CD14-positive monocyte (primary cell): ENCODE measurements at regions not wholly inside any gene's neighbourhood (a gene's known extent, or its start where the extent isn't known, plus 50 kb on each side); places are given as distances from the start of the nearest gene placed in this dataset.

ENCODE experiments used
- DNase-seq, 3 donors: peaks; one replicate each; pipeline ENCODE4 v3.0.0-alpha.2; 2011 to 2022
- H2AFZ ChIP-seq: 2 replicates; pipeline ENCODE4 v1.6.0; 2012; ENCODE audit warnings: mild to moderate bottlenecking, low read depth, low read length, inconsistent platforms; ENCODE audit not compliant: insufficient read depth, poor library complexity, severe bottlenecking
- H3K27ac ChIP-seq, 2 donors: 1 replicate in 1 of 2; 2 replicates in 1 of 2; pipeline ENCODE4 v1.5.1; 2012 to 2013; ENCODE audit warnings: low read length in 2 of 2, control low read depth in 1 of 2, inconsistent platforms in 1 of 2, low read depth in 1 of 2, mild to moderate bottlenecking in 1 of 2
- H3K27me3 ChIP-seq, 2 donors: one replicate each; pipeline versions ENCODE4 v1.6.0 to v1.6.1; 2011 to 2013; ENCODE audit warnings: low read length in 2 of 2; ENCODE audit not compliant: control insufficient read depth in 2 of 2, insufficient read depth in 2 of 2
- H3K36me3 ChIP-seq, 2 donors: replicated peaks in 1 of 2; 1 replicate in 1 of 2; 2 replicates in 1 of 2; pipeline versions ENCODE4 v1.5.1 to v1.6.1; 2012 to 2013; ENCODE audit warnings: low read length in 2 of 2, control low read depth in 1 of 2, inconsistent platforms in 1 of 2, mild to moderate bottlenecking in 1 of 2; ENCODE audit not compliant: insufficient read depth in 2 of 2, control insufficient read depth in 1 of 2
- H3K4me1 ChIP-seq, 2 donors: 1 replicate in 1 of 2; 2 replicates in 1 of 2; pipeline versions ENCODE4 v1.5.1 to v1.6.1; 2012 to 2013; ENCODE audit warnings: low read length in 2 of 2, control low read depth in 1 of 2, inconsistent platforms in 1 of 2, mild to moderate bottlenecking in 1 of 2, moderate library complexity in 1 of 2; ENCODE audit not compliant: insufficient read depth in 2 of 2, control insufficient read depth in 1 of 2
- H3K4me2 ChIP-seq: replicated peaks from 2 replicates; pipeline ENCODE3; 2012; ENCODE audit warnings: low read length, moderate library complexity, mild to moderate bottlenecking; ENCODE audit not compliant: poor library complexity, severe bottlenecking; ENCODE audit errors: extremely low read depth
- H3K4me3 ChIP-seq, 3 experiments: fragments of 200-600 bp in 1 of 3; sonication (generic) in 1 of 3; replicated peaks in 1 of 3; 1 replicate in 2 of 3; 2 replicates in 1 of 3; pipeline ENCODE4 v1.5.1; 2011 to 2013; ENCODE audit warnings: low read length in 3 of 3, mild to moderate bottlenecking in 3 of 3, control low read depth in 2 of 3, low read depth in 2 of 3, inconsistent platforms in 1 of 3, moderate library complexity in 1 of 3
- H3K79me2 ChIP-seq: 2 replicates; pipeline ENCODE4 v1.6.0; 2012; ENCODE audit warnings: mild to moderate bottlenecking, control low read depth, inconsistent platforms, low read length, moderate library complexity; ENCODE audit not compliant: insufficient read depth
- H3K9ac ChIP-seq: 2 replicates; pipeline ENCODE4 v1.6.0; 2017; ENCODE audit warnings: low read length, mild to moderate bottlenecking; ENCODE audit not compliant: insufficient read depth, poor library complexity, severe bottlenecking
- H3K9me3 ChIP-seq, 2 donors: replicated peaks in 1 of 2; 1 replicate in 1 of 2; 2 replicates in 1 of 2; pipeline versions ENCODE4 v1.5.1 to v1.6.1; 2012 to 2013; ENCODE audit warnings: low read length in 2 of 2, control low read depth in 1 of 2; ENCODE audit not compliant: control insufficient read depth in 1 of 2, insufficient read depth in 1 of 2
- H4K20me1 ChIP-seq: 2 replicates; pipeline ENCODE4 v1.6.0; 2012; ENCODE audit warnings: mild to moderate bottlenecking, low read length, control low read depth, moderate library complexity; ENCODE audit not compliant: insufficient read depth
- H3K27ac Mint-ChIP-seq, 7 donors: one replicate each; pipeline ENCODE4 v1.8.0; 2020; ENCODE audit warnings: mild to moderate bottlenecking in 7 of 7, mixed read lengths in 7 of 7, moderate library complexity in 6 of 7, inconsistent platforms in 2 of 7
- H3K27me3 Mint-ChIP-seq, 3 donors: one replicate each; pipeline ENCODE4 v1.8.0; 2021 to 2022; ENCODE audit warnings: low read depth in 3 of 3, mild to moderate bottlenecking in 3 of 3, mixed read lengths in 3 of 3, moderate library complexity in 3 of 3, inconsistent platforms in 1 of 3
- H3K36me3 Mint-ChIP-seq, 2 donors: one replicate each; pipeline ENCODE4 v1.8.0; 2020; ENCODE audit warnings: mixed read lengths in 2 of 2, inconsistent platforms in 1 of 2, mild to moderate bottlenecking in 1 of 2
- H3K4me1 Mint-ChIP-seq: one replicate; pipeline ENCODE4 v1.8.0; 2020; ENCODE audit warnings: mild to moderate bottlenecking, mixed read lengths
- H3K4me3 Mint-ChIP-seq, 2 donors: one replicate each; pipeline ENCODE4 v1.8.0; 2020; ENCODE audit warnings: mild to moderate bottlenecking in 2 of 2, mixed read lengths in 2 of 2, moderate library complexity in 1 of 2
- H3K9me3 Mint-ChIP-seq, 7 donors: one replicate each; pipeline ENCODE4 v1.8.0; 2020 to 2022; ENCODE audit warnings: mixed read lengths in 7 of 7, mild to moderate bottlenecking in 6 of 7, moderate library complexity in 6 of 7, inconsistent platforms in 2 of 7
- CTCF ChIP-seq: fragments of 200-600 bp; IDR thresholded peaks from one replicate; pipeline ENCODE4 v1.8.0; 2022; ENCODE audit warnings: antibody characterized with exemption, mild to moderate bottlenecking
- WGBS: methylation state at CpG from one replicate; pipeline ENCODE4 v1.1.5; 2013; ENCODE audit warnings: missing lambda C conversion rate; ENCODE audit not compliant: insufficient coverage; 5-methylcytosine and 5-hydroxymethylcytosine counted together
- intact Hi-C, 2 donors: fragments of 100-400 bp; cut with micrococcal nuclease; formaldehyde crosslinking; loops; one replicate each; pipeline versions ENCODE4 v1.15.0 to v1.15.1; 2023

- peaks cover 5% of the 10 kb centered on the region for H3K4me1 Mint-ChIP-seq
- Histone ChIP-seq H3K9me3 (peaks cover 0 to 10% of the 10 kb centered on the region in 2 donors), H4K20me1 (no peaks in the 10 kb centered on the region), H2AFZ (no peak overlapping the region), H3K4me3 (no peak overlapping the region), H3K4me1 (no peaks in the 10 kb centered on the region), H3K27ac (no peak overlapping the region), H3K27me3 (no peaks in the 10 kb centered on the region), H3K4me2 (peak overlapping the region; percentile 8), H3K9ac (no peak overlapping the region), H3K79me2 (no peaks in the 10 kb centered on the region), H3K36me3 (no peaks in the 10 kb centered on the region)
- peaks cover 0 to 10% (median 5%) of the 10 kb centered on the region in 7 donors for H3K9me3 Mint-ChIP-seq
- no peak for DNase-seq
- no peaks in the 10 kb centered on the region for H3K36me3 Mint-ChIP-seq
- WGBS, result 90% methylated on average over 21 of the region's 33 CpGs
- peak overlapping the region in 2 of 7 donors; percentile 22 to 75 for H3K27ac Mint-ChIP-seq
- TF ChIP-seq CTCF, result no peak
- peak overlapping the region; percentile 63 to 72 for H3K4me3 Mint-ChIP-seq
- peaks cover 0 to 5% (median 3%) of the 10 kb centered on the region in 3 donors for H3K27me3 Mint-ChIP-seq
- intact Hi-C loops, result no loop called here
These were observed 670.9 kb downstream of the QKI start for GRCh38 chr6:164085091-164086075.

GRCh38 chr6:164079275-164079600 is 664.7 kb downstream of the QKI start:
- no peak overlapping the region for H3K4me3 Mint-ChIP-seq
- H3K27ac Mint-ChIP-seq, result no peak overlapping the region
- intact Hi-C loops, result no loop called here
- TF ChIP-seq CTCF, result no peak
- no peaks in the 10 kb centered on the region for H3K36me3 Mint-ChIP-seq
- H3K79me2 ChIP-seq, result no peaks in the 10 kb centered on the region
- H3K27me3 ChIP-seq, result no peaks in the 10 kb centered on the region
- WGBS, result 82% methylated on average over 6 of the region's 6 CpGs
- no peak overlapping the region for H3K4me3 ChIP-seq
- H3K9me3 ChIP-seq, result peaks cover 6 to 14% of the 10 kb centered on the region in 2 donors
- no peak for DNase-seq
- H3K27ac ChIP-seq, result no peak overlapping the region
- peaks cover 0 to 3% (median 2%) of the 10 kb centered on the region in 3 donors for H3K27me3 Mint-ChIP-seq
- no peak overlapping the region for H3K9ac ChIP-seq
- no peaks in the 10 kb centered on the region for H3K4me1 ChIP-seq
- H3K4me2 ChIP-seq, result no peak overlapping the region
- H2AFZ ChIP-seq, result no peak overlapping the region
- no peaks in the 10 kb centered on the region for H3K36me3 ChIP-seq
- no peaks in the 10 kb centered on the region for H4K20me1 ChIP-seq
- H3K9me3 Mint-ChIP-seq, result peaks cover 3 to 9% (median 5%) of the 10 kb centered on the region in 7 donors
- H3K4me1 Mint-ChIP-seq, result no peaks in the 10 kb centered on the region
